HG03097 (cell line): ENCODE measurements at regions not wholly inside any gene's neighbourhood (a gene's known extent, or its start where the extent isn't known, plus 50 kb on each side); places are given as distances from the start of the nearest gene placed in this dataset.
"Not testable (repeated sequence)": the region's sequence is repeated elsewhere in the genome, so short reads cannot be mapped to it uniquely, and the experiment has no call there.

ENCODE experiments used
- ATAC-seq: cut with Tn5 transposase; IDR thresholded peaks from one replicate; pipeline ENCODE4 v1.9.1; 2021; ENCODE audit not compliant: unreplicated experiment, low FRiP score

GRCh38 chr21:28127175-28127785 lies 865.4 kb downstream of the LTN1 start:
- no peak for ATAC-seq

GRCh38 chr21:28126521-28127174 lies 866.0 kb downstream of the LTN1 start:
- ATAC-seq, result no peak

GRCh38 chr21:28124541-28124940 lies 868.1 kb downstream of the LTN1 start:
- no peak for ATAC-seq

- no peak for ATAC-seq
Observed at GRCh38 chr21:28118570-28118969, 874.1 kb downstream of the LTN1 start.

DNA sequence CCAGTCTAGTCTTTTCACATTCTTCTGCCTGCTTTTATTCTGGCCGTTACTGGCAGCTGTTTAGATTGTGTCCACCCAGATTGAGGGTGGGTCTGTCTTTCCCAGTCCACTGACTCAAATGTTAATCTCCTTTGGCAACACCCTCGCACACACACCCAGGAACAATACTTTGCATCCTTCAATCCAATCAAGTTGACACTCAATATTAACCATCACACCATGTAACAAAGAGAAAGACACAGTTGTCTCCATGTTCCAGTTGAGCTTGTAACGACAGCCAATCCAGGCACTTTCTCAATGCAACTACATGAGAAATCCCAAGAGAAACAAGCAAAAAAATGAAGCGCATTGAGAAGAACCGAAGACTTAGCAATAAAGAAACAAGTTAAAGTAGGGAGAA lies 877.7 kb downstream of the LTN1 start:
- ATAC-seq, result not testable (repeated sequence)

GRCh38 chr21:28113718-28114117 lies 879.0 kb downstream of the LTN1 start:
- ATAC-seq, result no peak

GRCh38 chr21:28112511-28112910 lies 880.2 kb downstream of the LTN1 start:
- no peak for ATAC-seq

- no peak for ATAC-seq
Observed at GRCh38 chr21:28111151-28111619, 881.5 kb downstream of the LTN1 start.

DNA sequence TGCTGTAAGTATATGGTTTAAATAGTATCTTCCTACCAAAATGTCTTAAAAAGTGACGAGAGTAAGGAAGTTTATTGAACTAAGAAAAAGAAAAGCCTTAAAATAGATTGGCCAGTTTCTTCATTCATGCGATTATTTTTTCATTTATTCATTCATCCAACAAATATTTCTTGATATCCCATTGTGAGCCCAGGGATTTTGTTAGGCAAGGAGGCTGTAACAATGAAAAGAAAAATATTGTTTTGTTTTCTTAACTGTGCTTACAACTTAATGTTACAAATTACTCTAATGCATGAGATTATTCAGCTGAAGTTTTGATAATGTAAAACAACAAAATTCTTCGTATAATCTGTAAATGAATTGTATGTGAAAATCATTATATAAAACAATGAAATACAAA lies 882.0 kb downstream of the LTN1 start:
- ATAC-seq, result no peak

GRCh38 chr21:28110074-28110473 lies 882.6 kb downstream of the LTN1 start:
- no peak for ATAC-seq

DNA sequence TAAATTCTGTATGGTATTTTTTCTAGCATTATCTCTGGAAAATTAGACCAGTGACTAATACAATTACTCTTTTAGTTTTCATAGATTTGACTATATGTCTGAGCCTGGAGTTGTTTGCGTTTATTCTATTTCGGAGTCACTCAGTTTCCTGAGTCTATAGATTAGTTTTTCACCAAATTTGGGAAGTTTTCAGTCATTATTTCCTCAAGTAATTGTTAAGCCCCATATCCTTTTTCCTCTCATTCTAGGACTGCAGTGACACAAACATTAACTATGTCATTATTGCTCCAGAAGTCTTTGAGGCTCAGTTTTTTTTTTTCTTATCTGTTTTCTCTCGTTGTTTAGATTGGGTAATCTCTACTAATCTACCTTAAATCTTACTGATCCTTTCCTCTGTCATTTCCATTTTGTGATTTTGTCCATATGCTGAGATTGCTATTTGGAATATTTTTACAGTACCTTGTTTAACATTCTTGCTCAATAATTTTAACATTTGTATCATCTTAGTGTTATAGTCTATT lies 886.2 kb downstream of the LTN1 start:
- ATAC-seq, result no peak

DNA sequence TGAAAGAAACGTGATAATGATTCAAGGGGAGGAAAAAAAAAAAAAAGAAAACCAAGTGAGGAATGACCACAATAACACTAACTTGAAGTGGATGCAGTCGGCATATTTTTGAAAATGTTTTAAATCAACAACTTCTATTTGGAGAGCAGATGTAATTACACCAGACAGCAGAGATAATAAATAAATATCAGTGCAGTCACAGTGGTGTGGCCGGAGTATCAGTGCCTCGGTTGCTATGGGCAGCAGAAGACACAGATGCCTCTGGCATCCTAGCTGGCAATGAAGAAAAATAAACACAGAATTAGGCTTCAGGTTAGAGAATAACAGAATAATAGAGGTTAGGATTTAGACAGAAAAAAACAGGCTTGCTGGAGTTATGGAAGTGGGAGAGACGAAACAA lies 888.3 kb downstream of the LTN1 start:
- no peak for ATAC-seq

DNA sequence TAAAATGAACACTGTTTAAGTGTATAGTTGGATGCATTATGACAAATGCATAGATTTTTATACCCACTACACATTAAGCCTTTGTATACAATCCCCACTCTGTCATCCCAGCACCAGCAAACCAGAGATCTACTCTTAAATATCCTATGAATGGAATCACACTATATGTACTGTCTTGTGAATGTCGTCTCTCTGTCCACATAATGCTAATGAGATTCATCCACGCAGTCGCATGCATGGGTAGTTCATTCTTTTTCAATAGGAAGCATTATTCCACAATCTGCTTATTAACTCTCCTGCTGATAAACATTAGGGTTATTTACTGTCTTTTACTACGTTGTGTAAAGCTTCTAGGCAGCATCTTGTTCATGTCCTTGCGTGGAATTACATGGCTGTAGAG lies 892.3 kb downstream of the LTN1 start:
- no peak for ATAC-seq

- ATAC-seq, result no peak
Observed at GRCh38 chr21:28099001-28099705, 893.5 kb downstream of the LTN1 start.

DNA sequence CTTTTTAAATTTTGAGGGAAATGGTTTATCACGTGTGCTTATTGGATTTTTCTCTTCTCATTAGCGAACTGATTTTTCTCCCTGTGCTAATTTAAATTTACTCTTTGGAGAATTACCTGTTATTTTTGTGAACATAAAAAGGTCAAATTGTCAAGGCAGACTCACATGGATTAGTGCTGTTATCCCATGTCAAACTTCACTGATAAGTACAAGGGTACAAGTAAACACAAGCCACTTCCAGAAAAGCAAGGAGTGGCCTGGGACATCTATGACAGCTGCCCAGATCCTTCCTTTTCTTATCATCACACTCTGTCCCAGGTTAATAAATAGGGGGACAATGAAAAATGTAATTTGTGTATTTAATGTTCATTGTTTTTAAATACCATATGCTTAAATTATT lies 901.2 kb downstream of the LTN1 start:
- no peak for ATAC-seq

GRCh38 chr21:28090546-28090945 lies 902.1 kb downstream of the LTN1 start:
- no peak for ATAC-seq

DNA sequence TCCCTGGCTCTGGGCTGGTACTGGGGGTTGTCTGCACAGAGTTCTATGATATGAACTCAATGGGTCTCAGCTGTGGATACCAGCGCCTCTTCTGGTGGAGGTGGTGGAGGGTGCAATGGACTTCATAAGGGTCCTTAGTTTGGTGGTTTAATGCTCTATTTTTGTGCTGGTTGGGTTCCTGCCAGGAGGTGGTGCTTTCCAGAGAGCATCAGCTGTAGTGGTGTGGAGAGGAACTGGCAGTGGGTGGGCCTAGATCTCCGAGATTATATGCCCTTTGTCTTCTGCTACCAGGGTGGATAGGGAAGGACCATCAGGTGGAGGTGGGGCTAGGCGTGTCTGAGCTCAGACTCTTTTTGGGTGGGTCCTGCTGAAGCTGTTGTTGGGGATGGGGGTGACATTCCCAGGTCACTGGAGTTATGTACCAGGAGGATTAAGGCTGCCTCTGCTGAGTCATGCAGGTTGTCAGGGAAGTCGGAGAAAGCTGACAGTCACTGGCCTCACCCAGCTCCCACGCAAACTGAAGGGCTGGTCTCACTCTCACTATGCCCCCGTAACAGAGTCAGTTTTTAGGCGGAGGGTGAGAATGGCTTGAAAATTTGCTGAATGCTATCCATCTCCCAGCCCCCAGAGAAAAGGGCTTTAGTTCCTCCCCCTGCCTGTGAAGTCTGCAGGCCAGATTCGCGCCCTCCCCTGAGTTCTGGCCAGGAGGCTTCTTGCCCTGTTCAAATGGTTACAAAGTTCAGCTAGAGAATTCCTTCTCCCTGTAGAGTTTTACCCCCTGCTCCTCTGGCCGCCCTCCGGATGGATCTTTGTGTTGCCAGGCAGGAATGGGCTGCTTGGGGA lies 902.9 kb downstream of the LTN1 start:
- ATAC-seq, result no peak

DNA sequence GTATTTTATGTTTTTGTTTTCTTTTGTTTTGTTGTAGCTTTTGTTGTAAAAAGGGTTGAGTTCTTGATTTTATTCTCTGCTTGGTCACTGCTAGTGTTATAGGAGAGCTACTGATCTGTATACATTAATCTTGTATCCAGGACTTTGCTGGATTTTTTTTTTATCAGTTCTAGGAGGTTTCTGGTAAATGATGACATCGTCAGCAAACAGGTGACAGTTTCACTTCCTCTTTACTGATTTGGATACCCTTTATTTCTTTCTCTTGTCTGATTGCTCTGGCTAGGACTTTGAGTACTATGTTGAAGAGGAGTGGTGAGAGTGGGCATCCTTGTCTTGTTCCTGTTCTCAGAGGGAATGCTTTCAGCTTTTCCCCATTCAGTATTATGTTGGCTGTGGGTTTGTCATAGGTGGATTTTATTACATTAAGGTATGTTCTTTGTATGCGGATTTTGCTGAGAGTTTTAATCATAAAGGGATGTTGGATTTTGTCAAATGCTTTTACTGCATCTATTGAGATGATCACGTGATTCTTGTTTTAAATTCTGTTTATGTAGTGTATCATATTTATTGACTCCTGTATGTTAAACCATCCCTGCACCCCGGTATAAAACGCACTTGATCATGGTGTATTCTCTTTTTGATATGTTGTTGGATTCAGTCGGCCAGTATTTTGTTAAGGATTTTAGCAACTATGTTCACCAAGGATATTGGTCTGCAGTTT lies 905.7 kb downstream of the LTN1 start:
- ATAC-seq, result no peak

GRCh38 chr21:28084951-28085350 lies 907.7 kb downstream of the LTN1 start:
- no peak for ATAC-seq

GRCh38 chr21:28083350-28083749 lies 909.3 kb downstream of the LTN1 start:
- ATAC-seq, result no peak
